Activated CD8-positive, alpha-beta memory T cell treated with anti-CD3 and anti-CD28 coated beads, Interleukin-2, amount 10 ng/mL, durations not matched to agents 7 days and 5 days (primary cell): ENCODE measurements at regions not wholly inside any gene's neighbourhood (a gene's known extent, or its start where the extent isn't known, plus 50 kb on each side); places are given as distances from the start of the nearest gene placed in this dataset.

Experiments used
- ATAC-seq: fragments of 150-1000 bp; cut with Tn5 transposase; one replicate; pipeline ENCODE4 v1.10.0; 2021; ENCODE audit warnings: moderate library complexity
- CTCF ChIA-PET: fragments of 350-600 bp; sonication (Branson Sonifier 250); formaldehyde crosslinking; loops from one replicate; lab custom pipeline; 2021; ENCODE audit warnings: antibody characterized with exemption; lab: Charles Lee
- DNase-seq: peaks from one replicate; pipeline ENCODE4 v3.0.0-alpha.2; 2020
- H3K27ac Mint-ChIP-seq: one replicate; pipeline ENCODE4 v1.8.0; 2021; ENCODE audit warnings: mild to moderate bottlenecking, mixed read lengths
- H3K27me3 Mint-ChIP-seq: one replicate; pipeline ENCODE4 v1.8.0; 2021; ENCODE audit warnings: mixed read lengths
- H3K36me3 Mint-ChIP-seq: one replicate; pipeline ENCODE4 v1.8.0; 2021; ENCODE audit warnings: mild to moderate bottlenecking, mixed read lengths
- H3K4me1 Mint-ChIP-seq: one replicate; pipeline ENCODE4 v1.8.0; 2021; ENCODE audit warnings: mixed read lengths
- H3K4me3 Mint-ChIP-seq: one replicate; pipeline ENCODE4 v1.8.0; 2021; ENCODE audit warnings: mild to moderate bottlenecking, moderate library complexity, mixed read lengths
- H3K9me3 Mint-ChIP-seq: one replicate; pipeline ENCODE4 v1.8.0; 2022; ENCODE audit warnings: low read depth, mixed read lengths

- peaks cover 6% of the 10 kb centered on the region for H3K4me1 Mint-ChIP-seq
- H3K4me3 Mint-ChIP-seq = no peak overlapping the region
- H3K27ac Mint-ChIP-seq = no peak overlapping the region
- no peaks in the 10 kb centered on the region for H3K36me3 Mint-ChIP-seq
- ATAC-seq (no peak), DNase-seq (no peak)
- H3K27me3 Mint-ChIP-seq = peaks cover 8% of the 10 kb centered on the region
- CTCF ChIA-PET = no interaction called here
- H3K9me3 Mint-ChIP-seq = no peaks in the 10 kb centered on the region
Observed at GRCh38 chr9:6098431-6098830, 83.0 kb upstream of the RANBP6 start.

- Mint-ChIP-seq H3K27me3 (peaks cover 18% of the 10 kb centered on the region), H3K4me1 (peaks cover 2% of the 10 kb centered on the region), H3K4me3 (no peak overlapping the region), H3K9me3 (no peaks in the 10 kb centered on the region), H3K36me3 (no peaks in the 10 kb centered on the region), H3K27ac (no peak overlapping the region)
- DNase-seq (no peak), ATAC-seq (no peak)
- CTCF ChIA-PET = no interaction called here
Observed at GRCh38 chr9:6096821-6097220, 81.4 kb upstream of the RANBP6 start.

- Mint-ChIP-seq H3K27me3 (peaks cover 16% of the 10 kb centered on the region), H3K27ac (no peak overlapping the region), H3K4me3 (no peak overlapping the region), H3K4me1 (no peaks in the 10 kb centered on the region), H3K9me3 (no peaks in the 10 kb centered on the region), H3K36me3 (no peaks in the 10 kb centered on the region)
- ATAC-seq = no peak
- CTCF ChIA-PET = no interaction called here
- DNase-seq = no peak
Observed at GRCh38 chr9:6090277-6091210, 75.1 kb upstream of the RANBP6 start.

GRCh38 chr9:6089300-6089699 is 73.9 kb upstream of the RANBP6 start:
- Mint-ChIP-seq H3K4me3 (no peak overlapping the region), H3K9me3 (no peaks in the 10 kb centered on the region), H3K27ac (no peak overlapping the region), H3K27me3 (peaks cover 14% of the 10 kb centered on the region), H3K4me1 (no peaks in the 10 kb centered on the region), H3K36me3 (no peaks in the 10 kb centered on the region)
- no peak for ATAC-seq
- no peak for DNase-seq
- CTCF ChIA-PET = interaction anchor here (1.6 kb wide), 1 partner anchor 35 kb away, joined by 5 read pairs; no protein-coding TSS in a partner anchor

- CTCF ChIA-PET = no interaction called here
- no peaks in the 10 kb centered on the region for H3K27me3 Mint-ChIP-seq
- H3K9me3 Mint-ChIP-seq = no peaks in the 10 kb centered on the region
- DNase-seq = no peak
- H3K4me3 Mint-ChIP-seq = no peak overlapping the region
- no peaks in the 10 kb centered on the region for H3K36me3 Mint-ChIP-seq
- no peaks in the 10 kb centered on the region for H3K4me1 Mint-ChIP-seq
- H3K27ac Mint-ChIP-seq = no peak overlapping the region
- no peak for ATAC-seq
Observed at GRCh38 chr9:6086006-6086655, 70.7 kb upstream of the RANBP6 start.

GRCh38 chr9:6080154-6080716 is 64.8 kb upstream of the RANBP6 start:
- CTCF ChIA-PET = interaction anchor here (0.7 to 1.1 kb wide), 3 partner anchors 12 to 226 kb away, joined by 3 to 4 read pairs (median 4); no protein-coding TSS in a partner anchor
- Mint-ChIP-seq H3K4me3 (peak overlapping the region; percentile 83), H3K36me3 (no peaks in the 10 kb centered on the region), H3K27me3 (peaks cover 6% of the 10 kb centered on the region), H3K4me1 (peaks cover 8% of the 10 kb centered on the region), H3K27ac (peak overlapping the region; percentile 75), H3K9me3 (no peaks in the 10 kb centered on the region)
- ATAC-seq = peak; percentile 97
- peak; percentile 83 for DNase-seq

GRCh38 chr9:6079386-6079785 is 64.0 kb upstream of the RANBP6 start:
- DNase-seq = no peak
- Mint-ChIP-seq H3K27ac (no peak overlapping the region), H3K4me3 (peak overlapping the region; percentile 83), H3K36me3 (no peaks in the 10 kb centered on the region), H3K27me3 (peaks cover 6% of the 10 kb centered on the region), H3K4me1 (peaks cover 8% of the 10 kb centered on the region), H3K9me3 (no peaks in the 10 kb centered on the region)
- CTCF ChIA-PET = no interaction called here
- no peak for ATAC-seq

GRCh38 chr9:6078382-6079105 is 63.1 kb upstream of the RANBP6 start:
- Mint-ChIP-seq H3K4me3 (no peak overlapping the region), H3K36me3 (no peaks in the 10 kb centered on the region), H3K9me3 (no peaks in the 10 kb centered on the region), H3K4me1 (peaks cover 8% of the 10 kb centered on the region), H3K27me3 (peaks cover 6% of the 10 kb centered on the region), H3K27ac (no peak overlapping the region)
- no peak for DNase-seq
- CTCF ChIA-PET = no interaction called here
- no peak for ATAC-seq

- H3K36me3 Mint-ChIP-seq = no peaks in the 10 kb centered on the region
- H3K27me3 Mint-ChIP-seq = peaks cover 6% of the 10 kb centered on the region
- DNase-seq (no peak), ATAC-seq (no peak)
- H3K9me3 Mint-ChIP-seq = no peaks in the 10 kb centered on the region
- H3K4me1 Mint-ChIP-seq = peaks cover 8% of the 10 kb centered on the region
- CTCF ChIA-PET = no interaction called here
- no peak overlapping the region for H3K27ac Mint-ChIP-seq
- no peak overlapping the region for H3K4me3 Mint-ChIP-seq
Observed at GRCh38 chr9:6076851-6077250, 61.4 kb upstream of the RANBP6 start.

GRCh38 chr9:6073731-6074130 is 58.3 kb upstream of the RANBP6 start:
- peaks cover 6% of the 10 kb centered on the region for H3K27me3 Mint-ChIP-seq
- H3K36me3 Mint-ChIP-seq = peaks cover 8% of the 10 kb centered on the region
- H3K9me3 Mint-ChIP-seq = peaks cover 2% of the 10 kb centered on the region
- H3K4me1 Mint-ChIP-seq = peaks cover 12% of the 10 kb centered on the region
- CTCF ChIA-PET = no interaction called here
- no peak for DNase-seq
- no peak for ATAC-seq
- no peak overlapping the region for H3K27ac Mint-ChIP-seq
- no peak overlapping the region for H3K4me3 Mint-ChIP-seq

- no peak overlapping the region for H3K4me3 Mint-ChIP-seq
- ATAC-seq (no peak), DNase-seq (no peak)
- H3K27me3 Mint-ChIP-seq = no peaks in the 10 kb centered on the region
- H3K4me1 Mint-ChIP-seq = peaks cover 19% of the 10 kb centered on the region
- H3K9me3 Mint-ChIP-seq = peaks cover 2% of the 10 kb centered on the region
- H3K36me3 Mint-ChIP-seq = peaks cover 11% of the 10 kb centered on the region
- no peak overlapping the region for H3K27ac Mint-ChIP-seq
- CTCF ChIA-PET = no interaction called here
Observed at GRCh38 chr9:6072865-6073264, 57.4 kb upstream of the RANBP6 start.

GRCh38 chr9:6072453-6072852 is 57.0 kb upstream of the RANBP6 start:
- Mint-ChIP-seq H3K27ac (no peak overlapping the region), H3K36me3 (peaks cover 13% of the 10 kb centered on the region), H3K27me3 (no peaks in the 10 kb centered on the region), H3K4me1 (peaks cover 19% of the 10 kb centered on the region), H3K9me3 (peaks cover 2% of the 10 kb centered on the region), H3K4me3 (no peak overlapping the region)
- ATAC-seq (no peak), DNase-seq (no peak)
- CTCF ChIA-PET = interaction anchor here (2.2 kb wide), 1 partner anchor 18 kb away, joined by 10 read pairs; no protein-coding TSS in a partner anchor

- peaks cover 19% of the 10 kb centered on the region for H3K4me1 Mint-ChIP-seq
- H3K9me3 Mint-ChIP-seq = peaks cover 5% of the 10 kb centered on the region
- ATAC-seq (peak; percentile 99), DNase-seq (peak; percentile 58)
- H3K27me3 Mint-ChIP-seq = no peaks in the 10 kb centered on the region
- peaks cover 19% of the 10 kb centered on the region for H3K36me3 Mint-ChIP-seq
- H3K27ac Mint-ChIP-seq = peak overlapping the region; percentile 78
- CTCF ChIA-PET = interaction anchor here (0.6 to 2.8 kb wide), 4 partner anchors 15 to 1286 kb away, joined by 3 to 11 read pairs (median 6); no protein-coding TSS in a partner anchor
- peak overlapping the region; percentile 20 for H3K4me3 Mint-ChIP-seq
Observed at GRCh38 chr9:6068983-6069382, 53.6 kb upstream of the RANBP6 start.
